NT2/D1 (cell line): ENCODE measurements at regions not wholly inside any gene's neighbourhood (a gene's known extent, or its start where the extent isn't known, plus 50 kb on each side); places are given as distances from the start of the nearest gene placed in this dataset.

ENCODE experiments used
- DNase-seq: peaks from one replicate; pipeline ENCODE4 v3.0.0-alpha.2; 2011; ENCODE audit warnings: low read depth, low spot score
- H3K27me3 ChIP-seq: 2 replicates; pipeline ENCODE4 v1.6.0; 2011; ENCODE audit warnings: mild to moderate bottlenecking; ENCODE audit not compliant: insufficient read length, insufficient read depth
- H3K36me3 ChIP-seq: 2 replicates; pipeline ENCODE4 v1.6.1; 2011; ENCODE audit warnings: mild to moderate bottlenecking, low read length, mixed read lengths; ENCODE audit not compliant: insufficient read depth, insufficient read length
- H3K4me1 ChIP-seq: 2 replicates; pipeline ENCODE4 v1.5.1; 2011; ENCODE audit not compliant: insufficient read depth, insufficient read length
- H3K4me3 ChIP-seq: 2 replicates; pipeline ENCODE4 v1.5.1; 2011; ENCODE audit warnings: low read depth; ENCODE audit not compliant: insufficient read length
- H3K9ac ChIP-seq: 2 replicates; pipeline ENCODE4 v1.6.0; 2011; ENCODE audit warnings: low read depth; ENCODE audit not compliant: insufficient read length
- H3K9me3 ChIP-seq: 2 replicates; pipeline ENCODE4 v1.5.1; 2011; ENCODE audit warnings: mild to moderate bottlenecking, low read length; ENCODE audit not compliant: insufficient read depth
- SUZ12 ChIP-seq: IDR thresholded peaks from 2 replicates; pipeline ENCODE4 v1.6.1; 2011; ENCODE audit not compliant: insufficient read length, insufficient read depth; ENCODE audit errors: extremely low read depth
- YY1 ChIP-seq: IDR thresholded peaks from 2 replicates; pipeline ENCODE4 v1.6.1; 2011; ENCODE audit not compliant: insufficient read length, insufficient read depth
- ZNF274 ChIP-seq: IDR thresholded peaks from 2 replicates; pipeline ENCODE4 v1.6.1; 2011; ENCODE audit warnings: mild to moderate bottlenecking, low read depth, low read length

DNA sequence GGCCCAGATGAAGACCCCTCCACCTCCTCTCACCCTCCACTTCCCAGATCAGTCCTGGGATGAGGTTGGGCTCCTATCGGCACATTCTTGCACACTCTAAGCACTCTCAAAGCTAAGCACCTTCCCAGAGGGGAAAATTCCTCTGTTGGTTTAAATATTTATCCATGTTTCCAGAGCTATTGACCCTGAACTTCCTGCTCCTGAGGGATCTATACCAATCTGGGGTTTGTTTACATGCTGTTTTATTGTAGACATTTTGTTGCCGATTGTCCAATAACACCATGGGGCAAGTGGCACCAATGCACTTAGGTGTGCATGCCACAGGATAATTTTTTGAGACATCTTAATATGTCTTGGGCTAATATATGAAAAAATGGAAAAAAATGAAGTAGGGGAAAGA lies 476.2 kb downstream of the SLC4A3 start:
- no peak for DNase-seq
- Histone ChIP-seq H3K36me3 (no peaks in the 10 kb centered on the region), H3K9me3 (no peaks in the 10 kb centered on the region)

GRCh38 chr2:220104871-220105351 lies 477.5 kb downstream of the SLC4A3 start:
- Histone ChIP-seq H3K36me3 (no peaks in the 10 kb centered on the region), H3K4me3 (no peak overlapping the region), H3K27me3 (no peaks in the 10 kb centered on the region), H3K9ac (no peak overlapping the region), H3K4me1 (no peaks in the 10 kb centered on the region), H3K9me3 (no peaks in the 10 kb centered on the region)
- TF ChIP-seq ZNF274 (no peak), YY1 (no peak), SUZ12 (no peak)
- DNase-seq: no peak

More for the DNA sequence above, 476.2 kb downstream of the SLC4A3 start:
- H3K27me3 ChIP-seq: no peaks in the 10 kb centered on the region
- no peaks in the 10 kb centered on the region for H3K4me1 ChIP-seq
- no peak for TF ChIP-seq YY1
- no peak for TF ChIP-seq ZNF274
- no peak for TF ChIP-seq SUZ12
- H3K9ac ChIP-seq: no peak overlapping the region
- no peak overlapping the region for H3K4me3 ChIP-seq

GRCh38 chr2:220106065-220106464 lies 478.6 kb downstream of the SLC4A3 start:
- H3K9me3 ChIP-seq: no peaks in the 10 kb centered on the region
- H3K4me3 ChIP-seq: no peak overlapping the region
- TF ChIP-seq ZNF274: no peak
- no peak for TF ChIP-seq YY1
- no peak for TF ChIP-seq SUZ12

GRCh38 chr2:220107380-220107791 lies 480.0 kb downstream of the SLC4A3 start:
- TF ChIP-seq ZNF274 (no peak), SUZ12 (no peak), YY1 (no peak)
- no peak overlapping the region for H3K9ac ChIP-seq
- no peak overlapping the region for H3K4me3 ChIP-seq
- no peaks in the 10 kb centered on the region for H3K4me1 ChIP-seq
- no peaks in the 10 kb centered on the region for H3K27me3 ChIP-seq
- H3K9me3 ChIP-seq: no peaks in the 10 kb centered on the region
- DNase-seq: no peak
- H3K36me3 ChIP-seq: no peaks in the 10 kb centered on the region

More at GRCh38 chr2:220106065-220106464, 478.6 kb downstream of the SLC4A3 start:
- no peak for DNase-seq
- Histone ChIP-seq H3K27me3 (no peaks in the 10 kb centered on the region), H3K4me1 (no peaks in the 10 kb centered on the region), H3K36me3 (no peaks in the 10 kb centered on the region), H3K9ac (no peak overlapping the region)

DNA sequence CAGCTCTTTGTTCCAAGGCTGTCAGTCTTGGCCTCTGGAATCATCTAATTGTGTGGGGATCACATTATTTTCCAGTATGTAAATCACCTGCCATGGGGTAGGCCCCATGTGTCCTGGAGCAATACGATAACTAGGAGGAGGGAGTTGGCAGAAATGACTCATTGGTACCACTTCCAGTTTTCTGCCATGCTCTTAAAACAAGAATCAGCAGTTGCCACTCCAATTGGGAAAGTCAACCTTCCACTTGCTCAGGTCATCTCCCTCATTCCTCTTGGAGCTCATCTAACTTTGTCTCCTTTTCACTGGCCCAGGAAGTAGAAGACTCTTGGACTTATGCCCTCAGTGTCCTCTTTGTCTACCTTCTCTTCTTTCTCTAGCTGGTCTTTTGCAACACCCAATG lies 487.0 kb downstream of the SLC4A3 start:
- DNase-seq: no peak
- Histone ChIP-seq H3K9me3 (peaks cover 12% of the 10 kb centered on the region; the same call in 1 of the 2 replicates), H3K9ac (no peak overlapping the region), H3K4me1 (no peaks in the 10 kb centered on the region), H3K4me3 (no peak overlapping the region), H3K36me3 (no peaks in the 10 kb centered on the region), H3K27me3 (no peaks in the 10 kb centered on the region)
- TF ChIP-seq SUZ12 (no peak), ZNF274 (no peak), YY1 (no peak)

DNA sequence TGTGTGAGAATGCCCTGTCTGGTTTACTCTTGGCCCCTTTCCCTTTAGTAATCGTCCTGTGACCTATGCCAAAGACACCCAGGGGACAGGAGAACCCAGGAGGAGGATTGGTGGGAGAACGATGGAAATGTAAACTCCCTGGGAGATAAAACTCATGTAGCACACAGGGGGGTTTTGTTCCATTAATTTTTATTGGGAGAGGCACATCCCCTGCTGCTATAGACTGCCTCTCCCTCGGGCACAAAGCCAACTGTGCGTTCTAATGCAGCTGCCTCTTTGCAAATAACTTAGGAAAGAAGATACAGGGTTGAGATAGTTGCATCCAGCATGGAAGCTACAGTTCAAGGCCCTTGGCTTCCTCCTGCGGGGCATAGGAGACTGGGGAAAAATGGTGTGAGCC lies 489.6 kb downstream of the SLC4A3 start:
- Histone ChIP-seq H3K36me3 (no peaks in the 10 kb centered on the region), H3K4me1 (no peaks in the 10 kb centered on the region), H3K4me3 (no peak overlapping the region), H3K9ac (no peak overlapping the region), H3K27me3 (no peaks in the 10 kb centered on the region), H3K9me3 (peaks cover 12% of the 10 kb centered on the region; the same call in 1 of the 2 replicates)
- DNase-seq: no peak
- TF ChIP-seq ZNF274 (no peak), YY1 (no peak), SUZ12 (no peak)

DNA sequence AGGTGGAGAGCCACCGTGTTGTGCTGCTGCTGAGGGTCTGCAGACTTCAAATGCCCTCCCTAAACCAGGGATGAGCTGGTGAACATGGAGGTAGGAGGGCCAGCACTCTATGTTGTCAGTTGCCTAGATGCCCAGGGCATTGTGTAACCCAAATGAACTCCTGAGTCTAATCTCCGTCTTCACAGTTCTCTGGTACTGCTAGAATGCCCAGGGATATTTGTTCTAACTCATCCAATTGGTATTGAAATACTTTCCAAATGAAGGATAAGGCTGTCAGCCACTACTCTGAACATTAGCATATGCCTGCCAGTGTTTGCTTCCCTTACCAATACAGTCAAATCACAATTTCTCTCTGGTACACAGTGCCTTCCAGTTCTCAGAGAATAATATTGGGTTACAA lies 492.6 kb downstream of the SLC4A3 start:
- TF ChIP-seq ZNF274: no peak
- TF ChIP-seq SUZ12: no peak
- no peak for TF ChIP-seq YY1

DNA sequence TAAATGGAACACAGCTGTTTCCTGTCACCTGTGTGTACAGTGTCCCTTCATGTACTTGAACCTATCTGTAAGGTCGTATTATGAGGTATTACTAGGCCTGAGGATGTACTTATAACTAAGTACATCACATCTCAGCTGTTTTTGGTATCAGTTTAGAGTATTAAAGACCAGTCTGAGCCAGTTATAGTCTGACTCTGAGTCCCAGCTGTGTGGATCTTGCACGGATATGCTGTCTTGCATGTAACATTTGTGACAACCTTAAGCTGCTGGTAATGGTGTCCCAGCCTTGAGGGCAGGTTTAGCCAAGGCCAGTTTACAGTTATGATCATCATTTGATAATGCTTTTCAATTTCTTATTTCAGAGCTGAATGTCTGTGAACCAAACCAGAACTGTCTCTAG lies 496.3 kb downstream of the SLC4A3 start:
- TF ChIP-seq ZNF274: no peak
- no peak for TF ChIP-seq SUZ12
- TF ChIP-seq YY1: no peak
- Histone ChIP-seq H3K4me3 (no peak overlapping the region), H3K27me3 (no peaks in the 10 kb centered on the region), H3K9ac (no peak overlapping the region), H3K4me1 (no peaks in the 10 kb centered on the region), H3K36me3 (no peaks in the 10 kb centered on the region), H3K9me3 (no peaks in the 10 kb centered on the region)
- no peak for DNase-seq

More for the DNA sequence above, 492.6 kb downstream of the SLC4A3 start:
- no peak overlapping the region for H3K9ac ChIP-seq
- H3K4me1 ChIP-seq: no peaks in the 10 kb centered on the region
- H3K27me3 ChIP-seq: no peaks in the 10 kb centered on the region
- H3K9me3 ChIP-seq: peaks cover 2% of the 10 kb centered on the region; the same call in 1 of the 2 replicates
- H3K4me3 ChIP-seq: no peak overlapping the region
- no peaks in the 10 kb centered on the region for H3K36me3 ChIP-seq
- no peak for DNase-seq
